Uterus (tissue), 2 donors: ENCODE measurements at regions not wholly inside any gene's neighbourhood (a gene's known extent, or its start where the extent isn't known, plus 50 kb on each side); places are given as distances from the start of the nearest gene placed in this dataset.

Experiments used
- POLR2A ChIP-seq, 2 donors: fragments of 450-650 bp; IDR thresholded peaks; one replicate each; pipeline ENCODE4 v1.6.1; 2016; ENCODE audit warnings: antibody characterized with exemption in 2 of 2, mild to moderate bottlenecking in 1 of 2, moderate library complexity in 1 of 2
- TF ChIP-seq, protein P1 (sequence below), 4 experiments: fragments of 200-600 bp in 2 of 4; fragments of 450-650 bp in 2 of 4; sonication (generic) in 2 of 4; IDR thresholded peaks; one replicate each; pipeline ENCODE4 v1.5.1; 2016 to 2019; ENCODE audit warnings: antibody characterized with exemption in 4 of 4, mild to moderate bottlenecking in 2 of 4, moderate library complexity in 1 of 4

GRCh38 chr13:34681405-34681955, 260.6 kb upstream of the NBEA start:
- TF ChIP-seq, protein P1, sequence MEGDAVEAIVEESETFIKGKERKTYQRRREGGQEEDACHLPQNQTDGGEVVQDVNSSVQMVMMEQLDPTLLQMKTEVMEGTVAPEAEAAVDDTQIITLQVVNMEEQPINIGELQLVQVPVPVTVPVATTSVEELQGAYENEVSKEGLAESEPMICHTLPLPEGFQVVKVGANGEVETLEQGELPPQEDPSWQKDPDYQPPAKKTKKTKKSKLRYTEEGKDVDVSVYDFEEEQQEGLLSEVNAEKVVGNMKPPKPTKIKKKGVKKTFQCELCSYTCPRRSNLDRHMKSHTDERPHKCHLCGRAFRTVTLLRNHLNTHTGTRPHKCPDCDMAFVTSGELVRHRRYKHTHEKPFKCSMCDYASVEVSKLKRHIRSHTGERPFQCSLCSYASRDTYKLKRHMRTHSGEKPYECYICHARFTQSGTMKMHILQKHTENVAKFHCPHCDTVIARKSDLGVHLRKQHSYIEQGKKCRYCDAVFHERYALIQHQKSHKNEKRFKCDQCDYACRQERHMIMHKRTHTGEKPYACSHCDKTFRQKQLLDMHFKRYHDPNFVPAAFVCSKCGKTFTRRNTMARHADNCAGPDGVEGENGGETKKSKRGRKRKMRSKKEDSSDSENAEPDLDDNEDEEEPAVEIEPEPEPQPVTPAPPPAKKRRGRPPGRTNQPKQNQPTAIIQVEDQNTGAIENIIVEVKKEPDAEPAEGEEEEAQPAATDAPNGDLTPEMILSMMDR (IDR thresholded peaks at IDR 0.05) = no peak
- TF ChIP-seq POLR2A (IDR thresholded peaks at IDR 0.05) = no peak
